ENCODE measurements at regions not wholly inside any gene's neighbourhood (a gene's known extent, or its start where the extent isn't known, plus 50 kb on each side); places are given as distances from the start of the nearest gene placed in this dataset.
"Not testable (repeated sequence)": the region's sequence is repeated elsewhere in the genome, so short reads cannot be mapped to it uniquely, and the experiment has no call there.

DNA sequence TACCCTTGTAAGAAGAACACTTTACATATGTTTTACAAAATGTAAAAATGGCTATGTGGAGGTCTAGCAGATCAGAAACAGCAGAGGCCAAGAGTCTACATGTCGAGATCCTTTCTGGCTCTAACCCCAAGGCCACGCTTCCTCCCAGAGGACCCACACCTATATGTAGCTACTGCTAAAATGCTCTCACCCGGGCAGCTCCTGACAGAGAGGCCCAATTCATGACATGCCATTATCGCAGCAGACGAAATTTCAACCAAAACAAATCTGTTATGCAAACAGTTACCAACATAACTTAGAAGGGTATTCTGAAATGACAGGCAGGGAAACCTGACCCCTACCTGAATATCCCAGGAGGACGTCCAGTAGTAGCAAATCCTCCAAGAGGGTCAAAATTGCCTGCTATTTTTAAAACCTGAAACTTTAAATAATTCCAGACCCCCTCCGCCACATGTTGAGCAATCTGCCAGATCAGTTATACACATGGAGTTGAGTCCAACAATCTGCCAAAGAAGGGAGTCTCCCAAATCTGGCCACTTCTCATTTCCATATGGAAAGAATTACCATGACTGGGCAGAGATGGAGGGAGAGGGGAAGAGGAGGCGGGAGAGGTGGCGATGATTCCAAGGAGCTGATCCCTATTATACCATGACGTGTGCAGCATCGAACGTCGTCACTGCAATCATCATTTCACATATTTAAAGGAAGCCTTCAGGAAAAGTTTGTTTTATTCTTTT, 192.9 kb upstream of the TBL1X start:
- DNase-seq (ENCODE audit: low read depth), result no peak

DNA sequence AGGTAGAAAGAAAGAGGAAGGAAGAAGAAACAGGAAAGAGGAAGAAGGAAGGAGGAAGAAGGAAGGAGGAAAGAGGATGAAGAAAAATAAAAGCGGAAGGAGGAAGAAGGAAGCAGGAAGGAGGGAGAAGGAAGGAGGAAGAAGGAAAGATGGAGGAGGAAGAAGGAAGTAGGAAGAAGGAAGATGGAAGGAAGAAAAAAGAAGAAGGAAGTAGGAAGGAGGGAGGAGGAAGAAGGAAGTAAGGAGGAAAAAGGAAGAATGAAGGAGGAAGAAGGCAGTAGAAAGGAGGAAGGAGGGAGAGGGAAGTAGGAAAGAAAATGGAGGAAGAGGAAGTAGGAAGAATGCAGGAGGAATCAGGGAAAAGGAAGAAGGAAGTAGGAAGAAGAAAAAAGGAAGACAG, 191.1 kb upstream of the TBL1X start:
- no peak for DNase-seq (ENCODE audit: low read depth)

GRCh38 chrX:9278475-9279233, 186.2 kb upstream of the TBL1X start:
- no peak for DNase-seq (ENCODE audit: low read depth)

GRCh38 chrX:9279234-9279544, 185.7 kb upstream of the TBL1X start:
- no peak for DNase-seq (ENCODE audit: low read depth)

GRCh38 chrX:9280831-9281230, 184.0 kb upstream of the TBL1X start:
- DNase-seq (ENCODE audit: low read depth), result no peak

GRCh38 chrX:9282325-9282724, 182.5 kb upstream of the TBL1X start:
- no peak for DNase-seq (ENCODE audit: low read depth)

DNA sequence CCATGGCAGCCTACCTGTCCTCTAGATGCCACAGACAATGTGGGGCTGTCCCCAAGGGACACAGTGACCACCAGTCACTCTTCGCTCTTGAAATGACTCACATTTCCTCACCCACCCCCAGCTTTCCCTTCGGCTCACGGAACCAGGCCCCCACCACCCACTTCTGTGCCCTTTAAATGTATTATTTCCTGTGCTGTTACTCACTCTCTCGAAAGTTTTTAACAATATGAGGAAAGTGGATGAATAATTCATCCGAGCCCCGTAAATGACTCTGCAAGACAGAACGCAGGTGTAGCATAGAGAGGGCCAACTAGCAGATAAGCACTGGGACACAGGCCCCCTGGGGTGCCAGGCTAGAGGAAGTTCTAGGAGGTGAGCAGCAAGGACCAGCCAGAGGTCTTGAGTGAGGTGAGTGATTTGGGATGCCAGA, 179.5 kb upstream of the TBL1X start:
- no peak for DNase-seq (ENCODE audit: low read depth)

DNA sequence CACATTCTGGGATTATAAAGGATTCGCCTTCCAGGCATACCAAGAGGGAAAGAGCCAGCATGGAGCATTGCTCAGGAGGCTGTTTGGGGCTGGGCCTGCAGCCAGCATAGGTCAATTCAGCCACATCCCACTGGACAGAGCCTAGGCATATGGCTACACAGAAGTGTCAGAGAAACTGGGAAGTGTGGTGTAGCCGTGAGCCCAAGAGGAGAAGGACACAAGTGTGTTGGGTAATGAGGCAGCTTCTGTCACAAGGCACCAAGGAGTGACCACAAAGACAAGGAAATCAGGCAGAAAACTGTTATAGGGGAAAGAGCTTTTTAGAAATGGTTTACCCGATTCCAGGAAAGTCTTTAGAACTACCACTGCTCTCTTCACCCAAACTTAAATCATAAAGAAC, 178.6 kb upstream of the TBL1X start:
- DNase-seq (ENCODE audit: low read depth), result no peak

DNA sequence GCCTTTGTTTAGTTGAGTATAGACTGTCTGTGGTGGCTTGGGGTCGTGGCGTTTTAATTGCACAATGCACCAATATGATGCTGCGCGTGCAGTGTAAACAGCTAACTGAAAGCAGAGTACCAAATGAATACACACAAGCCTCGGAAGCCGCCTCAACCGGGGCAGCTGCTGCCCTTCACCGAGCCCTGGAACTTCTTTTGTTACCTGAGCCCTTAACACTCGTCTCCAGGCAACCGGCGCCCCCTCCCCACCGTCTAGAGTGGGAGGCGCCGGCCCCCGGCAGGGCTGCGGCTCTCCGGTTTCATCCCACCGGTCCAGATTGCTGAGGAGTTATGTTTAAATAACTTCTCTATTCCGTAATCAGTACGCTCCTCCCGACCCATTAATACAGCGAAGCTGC, 173.2 kb upstream of the TBL1X start:
- DNase-seq (ENCODE audit: low read depth), result no peak

DNA sequence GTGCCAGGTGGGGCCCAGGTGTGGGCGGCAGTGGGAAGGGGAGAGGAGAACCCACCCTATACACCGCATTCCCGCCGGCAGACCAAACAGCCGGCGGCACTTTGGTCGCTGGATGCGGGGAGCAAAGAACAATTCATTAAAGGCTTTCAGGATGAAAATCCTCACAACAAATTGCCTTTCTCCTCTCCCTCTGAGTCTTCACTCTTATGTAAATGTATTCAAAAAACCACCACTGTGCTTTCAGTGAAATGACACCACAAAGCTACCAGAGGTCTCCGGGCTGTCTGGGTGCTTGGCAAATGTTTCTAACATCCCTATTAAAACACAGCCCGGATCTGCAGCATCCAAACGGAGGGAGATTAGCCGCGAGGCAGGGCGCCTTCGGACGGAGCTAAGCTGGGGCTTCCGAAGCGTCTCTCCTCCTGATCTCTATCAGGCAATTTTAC, 171.8 kb upstream of the TBL1X start:
- DNase-seq (ENCODE audit: low read depth), result no peak

DNA sequence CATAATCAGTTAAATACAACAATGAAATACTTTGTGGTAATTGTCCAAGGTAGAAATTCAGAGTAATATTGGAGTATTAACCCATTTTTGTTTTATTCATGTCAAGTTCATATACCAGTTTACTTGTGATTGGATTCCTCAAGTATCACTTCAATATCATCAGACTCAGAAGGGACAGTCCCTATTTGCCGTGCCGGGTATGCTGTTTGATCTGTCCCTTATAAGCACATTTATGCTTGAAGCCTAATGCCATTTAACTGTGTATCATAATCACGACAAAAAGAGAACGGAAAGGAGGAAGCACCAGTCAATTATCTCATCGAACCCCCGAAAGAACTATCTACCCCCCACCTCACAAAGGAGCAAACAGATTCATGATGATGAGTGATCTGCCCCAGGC, 171.0 kb upstream of the TBL1X start:
- DNase-seq (ENCODE audit: low read depth), result no peak

DNA sequence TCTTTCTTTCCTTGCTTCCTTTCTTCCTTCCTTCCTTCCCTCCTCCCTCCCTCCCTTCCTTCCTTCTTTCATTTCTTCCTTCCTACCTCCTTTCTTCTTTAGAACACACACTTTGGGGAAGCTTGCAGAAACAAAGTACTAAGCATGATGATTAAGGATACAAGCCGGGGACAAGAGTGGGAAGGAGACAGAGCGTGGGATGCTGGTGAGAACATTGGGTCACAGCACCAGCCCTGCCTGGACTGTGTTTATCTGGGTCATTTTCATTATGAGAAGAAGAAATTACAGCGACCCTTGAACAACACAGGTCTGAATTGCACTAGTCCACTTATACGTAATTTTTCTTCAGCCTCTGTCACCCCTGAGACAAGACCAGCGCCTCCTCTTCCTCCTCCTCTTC, 169.3 kb upstream of the TBL1X start:
- no peak for DNase-seq (ENCODE audit: low read depth)

GRCh38 chrX:9298221-9298620, 166.6 kb upstream of the TBL1X start:
- no peak for DNase-seq (ENCODE audit: low read depth)

DNA sequence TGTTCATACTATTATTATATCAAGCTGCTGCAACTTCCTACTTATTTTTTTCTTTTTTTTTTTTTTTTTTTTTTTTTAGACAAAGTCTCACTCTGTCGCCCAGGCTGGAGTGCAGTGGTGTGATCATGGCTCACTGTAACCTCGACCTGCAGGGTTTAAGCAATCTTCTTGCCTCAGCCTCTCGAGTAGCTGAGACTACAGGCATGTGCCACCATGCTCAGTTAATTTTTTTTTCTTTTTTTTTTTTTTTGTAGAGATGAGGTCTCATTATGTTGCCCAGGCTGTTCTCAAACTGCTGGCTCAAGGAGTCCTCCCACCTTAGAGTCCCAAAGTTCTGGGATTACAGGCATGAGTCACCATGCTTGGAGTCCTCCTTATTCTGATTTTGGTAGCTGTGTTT, 165.2 kb upstream of the TBL1X start:
- not testable (repeated sequence) for DNase-seq (ENCODE audit: low read depth)

DNA sequence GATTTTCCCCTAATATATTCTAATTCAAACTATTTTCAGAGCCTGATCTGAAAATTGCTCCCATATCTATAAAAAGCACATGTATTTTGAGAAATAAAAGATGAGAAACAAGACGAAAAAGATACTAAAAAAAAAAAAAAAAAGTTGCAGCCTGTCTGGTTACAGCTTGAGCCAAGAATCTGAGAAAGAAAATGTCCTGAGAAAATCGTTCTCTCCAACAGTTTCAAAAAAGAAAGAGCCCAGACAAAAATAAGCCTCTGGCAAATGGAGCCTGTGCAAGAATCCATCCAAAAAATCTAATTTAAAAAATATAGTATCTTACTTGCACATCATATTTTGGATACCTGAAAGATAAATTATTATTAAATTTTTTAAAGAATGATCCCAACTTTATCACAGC, 163.0 kb upstream of the TBL1X start:
- DNase-seq (ENCODE audit: low read depth), result no peak

DNA sequence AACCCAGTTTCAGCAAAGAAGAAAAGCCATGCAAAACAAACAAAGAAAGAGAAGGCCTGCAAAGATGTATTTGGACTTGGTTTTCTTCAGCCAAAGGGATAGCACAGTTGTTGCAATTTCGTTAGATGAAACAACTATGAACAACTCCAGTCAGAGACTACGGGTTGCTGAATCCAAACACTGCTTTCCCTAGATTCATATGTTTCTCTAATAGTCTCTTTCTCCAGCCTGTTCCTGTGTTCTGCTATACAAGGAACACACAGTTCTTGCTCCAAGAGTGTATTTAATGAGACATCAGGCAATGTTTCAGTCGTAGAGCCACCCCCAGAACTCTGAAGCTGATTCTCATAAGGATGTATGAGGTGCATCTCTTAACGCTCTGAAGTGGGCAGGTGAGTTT, 162.5 kb upstream of the TBL1X start:
- DNase-seq (ENCODE audit: low read depth), result no peak

DNA sequence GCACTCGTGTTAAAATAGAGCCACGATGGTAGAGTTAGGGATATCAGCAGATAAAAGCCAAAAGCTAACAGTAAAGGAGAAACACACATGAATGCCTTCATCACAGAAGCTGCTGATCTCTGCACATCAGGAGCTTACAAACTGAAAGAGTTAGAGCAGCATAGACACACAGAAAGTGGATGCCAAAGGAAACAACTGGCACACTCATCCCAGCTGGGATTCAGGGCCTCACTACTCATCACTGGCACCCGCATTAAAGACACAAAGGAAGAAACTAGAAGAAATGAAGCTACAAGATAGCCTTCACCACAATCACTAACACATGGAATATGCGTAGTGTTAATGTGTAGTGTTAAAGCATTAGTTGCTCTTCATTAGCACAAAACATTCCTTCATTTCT, 156.4 kb upstream of the TBL1X start:
- DNase-seq (ENCODE audit: low read depth), result no peak

GRCh38 chrX:9310616-9311015, 154.2 kb upstream of the TBL1X start:
- no peak for DNase-seq (ENCODE audit: low read depth)

DNA sequence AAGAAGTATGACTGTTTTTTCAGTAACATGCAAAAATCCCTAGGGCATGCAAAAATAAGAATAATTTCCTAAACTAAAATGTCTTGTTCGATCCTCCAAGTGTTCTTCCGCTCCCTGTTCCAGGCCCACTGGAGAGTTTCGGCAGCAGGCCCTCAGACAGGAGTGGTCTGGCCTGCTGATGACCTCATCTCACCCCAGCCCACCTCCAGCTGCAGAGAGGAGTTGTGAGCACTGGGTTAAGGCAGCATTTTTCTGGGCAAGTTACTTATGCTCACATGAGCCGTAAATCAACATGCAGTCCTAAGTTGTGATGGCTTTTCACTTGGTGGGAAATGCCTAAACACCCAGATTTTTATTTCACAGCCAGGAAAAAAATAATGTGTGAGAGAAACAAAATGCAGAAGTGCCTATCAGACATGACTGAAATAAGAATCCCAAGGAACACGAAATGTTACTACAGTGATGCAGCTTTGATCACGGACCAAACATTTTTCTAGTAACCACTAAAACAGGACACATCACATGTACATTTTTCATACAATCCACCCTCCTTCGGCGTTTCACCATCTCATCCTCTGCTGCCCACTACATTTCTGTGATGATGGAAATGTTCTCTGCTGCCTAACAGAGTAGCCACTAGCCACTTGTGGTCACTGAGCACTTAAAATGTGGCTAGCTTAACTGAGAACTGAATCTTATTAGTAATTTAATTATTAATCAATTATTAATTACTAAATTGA, 153.3 kb upstream of the TBL1X start:
- DNase-seq (ENCODE audit: low read depth), result no peak

DNA sequence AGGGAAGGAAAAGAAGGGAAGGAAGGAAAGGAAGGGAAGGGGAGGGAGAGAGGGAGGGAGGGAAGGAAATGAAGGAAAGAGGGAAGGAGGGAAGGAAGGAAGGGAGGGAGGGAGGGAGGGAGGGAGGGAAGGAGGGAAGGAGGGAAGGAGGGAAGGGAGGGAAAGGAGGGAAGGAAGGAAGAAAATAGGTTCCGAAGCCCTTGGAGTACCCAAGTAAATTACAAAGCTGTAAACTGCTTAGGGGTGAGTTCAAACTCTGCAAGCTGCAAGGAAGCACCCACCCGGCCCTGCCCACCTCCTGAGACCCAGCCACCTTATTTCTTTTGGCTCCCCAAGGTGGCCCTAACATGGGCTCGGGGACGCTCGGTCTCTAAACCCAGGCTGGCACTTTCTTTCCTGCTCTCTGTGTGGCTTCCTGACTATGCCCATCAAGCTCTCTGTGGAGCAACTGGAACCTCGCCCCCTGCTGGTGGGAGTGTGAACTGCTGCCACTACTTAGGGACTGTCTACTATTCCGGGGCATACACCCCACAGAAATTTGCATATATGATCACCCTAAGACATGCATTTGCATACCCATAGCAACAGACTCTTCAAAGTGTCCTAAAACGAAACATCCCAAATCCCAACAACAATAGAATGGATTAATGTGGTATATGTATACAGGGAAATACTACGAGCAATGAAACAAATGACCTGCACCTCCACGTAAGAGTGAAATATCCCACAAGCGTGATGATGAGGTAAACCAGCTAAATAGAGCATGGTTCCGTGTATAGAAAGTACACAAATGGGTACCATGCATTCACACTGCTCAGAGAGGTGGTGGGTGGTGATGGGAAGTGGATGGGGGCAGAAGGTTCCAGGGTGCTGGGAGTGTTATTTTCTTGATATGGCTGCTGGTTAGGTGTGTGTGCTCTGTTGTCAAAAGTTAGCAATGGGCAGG, 151.7 kb upstream of the TBL1X start:
- peak; percentile 58 for DNase-seq (ENCODE audit: low read depth)

- no peak for DNase-seq (ENCODE audit: low read depth)
These were observed 149.8 kb upstream of the TBL1X start for GRCh38 chrX:9315086-9315485.

- DNase-seq (ENCODE audit: low read depth), result no peak
These were observed 148.8 kb upstream of the TBL1X start for GRCh38 chrX:9316096-9316495.

Data from stimulated activated CD8-positive, alpha-beta memory T cell treated with anti-CD3 and anti-CD28 coated beads, Interleukin-15, amount 100 ng/mL, for 24 hours (primary cell).